Stimulated activated naive B cell treated with anti-CD40 and anti-IgM and Interleukin-4, amounts not matched to agents 10 μg/mL and 1 μg/mL and 100 μg/mL, for 72 hours (primary cell): ENCODE measurements at regions not wholly inside any gene's neighbourhood (a gene's known extent, or its start where the extent isn't known, plus 50 kb on each side); places are given as distances from the start of the nearest gene placed in this dataset.

ENCODE experiments used
- ATAC-seq, 2 donors: fragments of 150-1000 bp; cut with Tn5 transposase; replicated peaks; 2 replicates each; pipeline ENCODE4 v1.10.0; 2021; ENCODE audit warnings: moderate library complexity in 1 of 2
- DNase-seq: peaks from one replicate; pipeline ENCODE4 v3.0.0; 2021
- H3K27ac Mint-ChIP-seq: one replicate; pipeline ENCODE4 v1.8.0; 2022; ENCODE audit warnings: mild to moderate bottlenecking, mixed read lengths
- H3K27me3 Mint-ChIP-seq, 2 donors: one replicate each; pipeline ENCODE4 v1.8.0; 2022; ENCODE audit warnings: mixed read lengths in 2 of 2
- H3K36me3 Mint-ChIP-seq, 2 donors: one replicate each; pipeline ENCODE4 v1.8.0; 2022; ENCODE audit warnings: mixed read lengths in 2 of 2, mild to moderate bottlenecking in 1 of 2
- H3K4me1 Mint-ChIP-seq, 2 donors: one replicate each; pipeline ENCODE4 v1.8.0; 2022; ENCODE audit warnings: mixed read lengths in 2 of 2, mild to moderate bottlenecking in 1 of 2
- H3K4me3 Mint-ChIP-seq, 2 donors: one replicate each; pipeline ENCODE4 v1.8.0; 2022; ENCODE audit warnings: mild to moderate bottlenecking in 2 of 2, mixed read lengths in 2 of 2, moderate library complexity in 1 of 2
- H3K9me3 Mint-ChIP-seq, 2 donors: one replicate each; pipeline ENCODE4 v1.8.0; 2022; ENCODE audit warnings: mixed read lengths in 2 of 2, mild to moderate bottlenecking in 1 of 2

- peaks cover 6% of the 10 kb centered on the region in 2 donors for H3K27me3 Mint-ChIP-seq
These were observed 135.7 kb downstream of the C1orf94 start for GRCh38 chr1:34312359-34312758.

GRCh38 chr1:34315974-34316373, 139.3 kb downstream of the C1orf94 start:
- H3K9me3 Mint-ChIP-seq, result peaks cover 16 to 22% of the 10 kb centered on the region in 2 donors
- H3K4me3 Mint-ChIP-seq, result no peak overlapping the region
- DNase-seq (no peak), ATAC-seq (no peak)
- no peaks in the 10 kb centered on the region for H3K4me1 Mint-ChIP-seq
- H3K27me3 Mint-ChIP-seq, result peaks cover 0 to 4% of the 10 kb centered on the region in 2 donors
- H3K27ac Mint-ChIP-seq, result no peak overlapping the region
- no peaks in the 10 kb centered on the region for H3K36me3 Mint-ChIP-seq

More at GRCh38 chr1:34312359-34312758, 135.7 kb downstream of the C1orf94 start:
- ATAC-seq, result no peak
- Mint-ChIP-seq H3K4me3 (no peak overlapping the region), H3K36me3 (no peaks in the 10 kb centered on the region), H3K4me1 (no peaks in the 10 kb centered on the region), H3K27ac (no peak overlapping the region), H3K9me3 (peaks cover 29% of the 10 kb centered on the region in 2 donors)
- no peak for DNase-seq

- no peak for ATAC-seq
- H3K36me3 Mint-ChIP-seq, result no peaks in the 10 kb centered on the region
- no peak overlapping the region for H3K27ac Mint-ChIP-seq
- H3K9me3 Mint-ChIP-seq, result peaks cover 15 to 18% of the 10 kb centered on the region in 2 donors
- H3K4me1 Mint-ChIP-seq, result no peaks in the 10 kb centered on the region
- H3K27me3 Mint-ChIP-seq, result peaks cover 0 to 4% of the 10 kb centered on the region in 2 donors
- no peak for DNase-seq
- H3K4me3 Mint-ChIP-seq, result no peak overlapping the region
These were observed 140.1 kb downstream of the C1orf94 start for GRCh38 chr1:34316773-34317172.

GRCh38 chr1:34319218-34319617, 142.5 kb downstream of the C1orf94 start:
- ATAC-seq (no peak), DNase-seq (no peak)
- Mint-ChIP-seq H3K4me1 (no peaks in the 10 kb centered on the region), H3K36me3 (no peaks in the 10 kb centered on the region), H3K9me3 (peaks cover 15 to 18% of the 10 kb centered on the region in 2 donors), H3K27me3 (peaks cover 0 to 4% of the 10 kb centered on the region in 2 donors), H3K4me3 (no peak overlapping the region), H3K27ac (no peak overlapping the region)

GRCh38 chr1:34320053-34320669, 143.5 kb downstream of the C1orf94 start:
- ATAC-seq, result no peak
- peaks cover 0 to 4% of the 10 kb centered on the region in 2 donors for H3K27me3 Mint-ChIP-seq
- no peaks in the 10 kb centered on the region for H3K36me3 Mint-ChIP-seq
- no peak overlapping the region for H3K4me3 Mint-ChIP-seq
- DNase-seq, result no peak
- H3K27ac Mint-ChIP-seq, result no peak overlapping the region
- H3K9me3 Mint-ChIP-seq, result peaks cover 15% of the 10 kb centered on the region in 2 donors
- no peaks in the 10 kb centered on the region for H3K4me1 Mint-ChIP-seq

- H3K27ac Mint-ChIP-seq, result no peak overlapping the region
- no peak overlapping the region for H3K4me3 Mint-ChIP-seq
- peaks cover 11 to 12% of the 10 kb centered on the region in 2 donors for H3K27me3 Mint-ChIP-seq
- no peak for DNase-seq
- no peaks in the 10 kb centered on the region for H3K36me3 Mint-ChIP-seq
- H3K4me1 Mint-ChIP-seq, result no peaks in the 10 kb centered on the region
- no peak for ATAC-seq
- H3K9me3 Mint-ChIP-seq, result no peaks in the 10 kb centered on the region
These were observed 146.3 kb downstream of the C1orf94 start for GRCh38 chr1:34322969-34323368.

- Mint-ChIP-seq H3K4me3 (no peak overlapping the region), H3K9me3 (no peaks in the 10 kb centered on the region), H3K27me3 (peaks cover 11 to 12% of the 10 kb centered on the region in 2 donors), H3K4me1 (no peaks in the 10 kb centered on the region), H3K36me3 (no peaks in the 10 kb centered on the region), H3K27ac (no peak overlapping the region)
- DNase-seq (no peak), ATAC-seq (no peak)
These were observed 148.3 kb downstream of the C1orf94 start for GRCh38 chr1:34324879-34325440.

GRCh38 chr1:34328281-34328799, 151.6 kb downstream of the C1orf94 start:
- no peak overlapping the region for H3K27ac Mint-ChIP-seq
- H3K4me1 Mint-ChIP-seq, result no peaks in the 10 kb centered on the region
- H3K27me3 Mint-ChIP-seq, result peaks cover 11 to 12% of the 10 kb centered on the region in 2 donors
- no peak overlapping the region for H3K4me3 Mint-ChIP-seq
- ATAC-seq (no peak), DNase-seq (no peak)
- no peaks in the 10 kb centered on the region for H3K9me3 Mint-ChIP-seq
- H3K36me3 Mint-ChIP-seq, result no peaks in the 10 kb centered on the region

- no peak for ATAC-seq
- H3K4me1 Mint-ChIP-seq, result no peaks in the 10 kb centered on the region
- no peak for DNase-seq
- H3K4me3 Mint-ChIP-seq, result no peak overlapping the region
- no peak overlapping the region for H3K27ac Mint-ChIP-seq
- no peaks in the 10 kb centered on the region for H3K9me3 Mint-ChIP-seq
- H3K36me3 Mint-ChIP-seq, result no peaks in the 10 kb centered on the region
- peaks cover 11 to 12% of the 10 kb centered on the region in 2 donors for H3K27me3 Mint-ChIP-seq
These were observed 153.4 kb downstream of the C1orf94 start for GRCh38 chr1:34330061-34330460.

- Mint-ChIP-seq H3K27me3 (peaks cover 10 to 11% of the 10 kb centered on the region in 2 donors), H3K4me1 (no peaks in the 10 kb centered on the region), H3K9me3 (no peaks in the 10 kb centered on the region), H3K27ac (no peak overlapping the region), H3K4me3 (no peak overlapping the region), H3K36me3 (no peaks in the 10 kb centered on the region)
- DNase-seq (no peak), ATAC-seq (peak; percentile 51 to 54)
These were observed 154.6 kb downstream of the C1orf94 start for GRCh38 chr1:34331020-34331926.

- Mint-ChIP-seq H3K4me3 (no peak overlapping the region), H3K36me3 (no peaks in the 10 kb centered on the region), H3K27me3 (peaks cover 0 to 5% of the 10 kb centered on the region in 2 donors), H3K9me3 (no peaks in the 10 kb centered on the region), H3K4me1 (no peaks in the 10 kb centered on the region), H3K27ac (no peak overlapping the region)
- no peak for DNase-seq
- no peak for ATAC-seq
These were observed 156.3 kb downstream of the C1orf94 start for GRCh38 chr1:34332996-34333395.

- peaks cover 6 to 12% of the 10 kb centered on the region in 2 donors for H3K27me3 Mint-ChIP-seq
- no peak overlapping the region for H3K27ac Mint-ChIP-seq
- H3K9me3 Mint-ChIP-seq, result no peaks in the 10 kb centered on the region
- ATAC-seq (no peak), DNase-seq (no peak)
- H3K4me1 Mint-ChIP-seq, result no peaks in the 10 kb centered on the region
- no peaks in the 10 kb centered on the region for H3K36me3 Mint-ChIP-seq
- H3K4me3 Mint-ChIP-seq, result no peak overlapping the region
These were observed 162.2 kb downstream of the C1orf94 start for GRCh38 chr1:34338871-34339270.

GRCh38 chr1:34341896-34342295, 165.2 kb downstream of the C1orf94 start:
- Mint-ChIP-seq H3K27ac (no peak overlapping the region), H3K27me3 (peaks cover 12% of the 10 kb centered on the region in 2 donors), H3K9me3 (no peaks in the 10 kb centered on the region), H3K36me3 (no peaks in the 10 kb centered on the region), H3K4me1 (no peaks in the 10 kb centered on the region), H3K4me3 (no peak overlapping the region)
- ATAC-seq (no peak), DNase-seq (no peak)

- DNase-seq, result no peak
- ATAC-seq, result no peak
- Mint-ChIP-seq H3K9me3 (no peaks in the 10 kb centered on the region), H3K27ac (no peak overlapping the region), H3K27me3 (peaks cover 12% of the 10 kb centered on the region in 2 donors), H3K4me1 (no peaks in the 10 kb centered on the region), H3K36me3 (no peaks in the 10 kb centered on the region), H3K4me3 (no peak overlapping the region)
These were observed 165.6 kb downstream of the C1orf94 start for GRCh38 chr1:34342334-34342733.
